H9 (cell line): ENCODE measurements at regions not wholly inside any gene's neighbourhood (a gene's known extent, or its start where the extent isn't known, plus 50 kb on each side); places are given as distances from the start of the nearest gene placed in this dataset.

Experiments
- DNase-seq: peaks from one replicate; pipeline ENCODE4 v3.0.0-alpha.2; 2017
- H2AFZ ChIP-seq: one replicate; pipeline ENCODE4 v1.6.1; 2013; ENCODE audit warnings: mild to moderate bottlenecking, low read length, control low read depth, moderate library complexity
- H2AK5ac ChIP-seq: 2 replicates; pipeline ENCODE4 v1.6.1; 2013; ENCODE audit warnings: low read length, control low read depth, mixed read lengths; ENCODE audit not compliant: insufficient read length
- H2BK120ac ChIP-seq: one replicate; pipeline ENCODE4 v1.6.1; 2013; ENCODE audit warnings: low read depth, mild to moderate bottlenecking, low read length, control low read depth, inconsistent platforms; ENCODE audit not compliant: poor library complexity, severe bottlenecking
- H2BK12ac ChIP-seq: 2 replicates; pipeline ENCODE4 v1.6.1; 2013; ENCODE audit warnings: low read length, control low read depth, mixed read lengths, low read depth; ENCODE audit not compliant: insufficient read length
- H2BK15ac ChIP-seq: 2 replicates; pipeline ENCODE4 v1.6.1; 2013; ENCODE audit warnings: low read depth, low read length, control low read depth
- H2BK20ac ChIP-seq: one replicate; pipeline ENCODE4 v1.6.1; 2013; ENCODE audit warnings: low read depth, mild to moderate bottlenecking, low read length, control low read depth, inconsistent platforms; ENCODE audit not compliant: poor library complexity, severe bottlenecking
- H2BK5ac ChIP-seq: 2 replicates; pipeline ENCODE4 v1.6.1; 2013; ENCODE audit warnings: low read length, control low read depth, mixed read lengths; ENCODE audit not compliant: insufficient read length
- H3K14ac ChIP-seq: 2 replicates; pipeline ENCODE4 v1.6.1; 2013; ENCODE audit warnings: low read length, control low read depth; ENCODE audit not compliant: insufficient read depth
- H3K18ac ChIP-seq: 2 replicates; pipeline ENCODE4 v1.6.1; 2013; ENCODE audit warnings: low read depth, mild to moderate bottlenecking, mixed read lengths, low read length, control low read depth; ENCODE audit not compliant: insufficient read length
- H3K23ac ChIP-seq: 2 replicates; pipeline ENCODE4 v1.6.1; 2013; ENCODE audit warnings: low read length, control low read depth, mixed read lengths, low read depth; ENCODE audit not compliant: insufficient read length
- H3K23me2 ChIP-seq: 2 replicates; pipeline ENCODE4 v1.6.1; 2013; ENCODE audit warnings: low read depth, mild to moderate bottlenecking, mixed read lengths, low read length, control low read depth; ENCODE audit not compliant: insufficient read length, poor library complexity, severe bottlenecking
- H3K27ac ChIP-seq: 2 replicates; pipeline ENCODE4 v1.5.1; 2013; ENCODE audit warnings: low read length, control low read depth, mixed read lengths, low read depth; ENCODE audit not compliant: insufficient read length
- H3K27me3 ChIP-seq: 2 replicates; pipeline ENCODE4 v1.6.1; 2013; ENCODE audit warnings: low read length, control low read depth, inconsistent platforms; ENCODE audit not compliant: insufficient read depth
- H3K4ac ChIP-seq: 2 replicates; pipeline ENCODE4 v1.6.1; 2013; ENCODE audit warnings: low read depth, mild to moderate bottlenecking, control low read depth, inconsistent platforms, low read length, moderate library complexity
- H3K4me1 ChIP-seq: 2 replicates; pipeline ENCODE4 v1.6.1; 2013; ENCODE audit warnings: low read length, control low read depth, inconsistent platforms; ENCODE audit not compliant: insufficient read depth
- H3K4me2 ChIP-seq: 2 replicates; pipeline ENCODE4 v1.6.1; 2013; ENCODE audit warnings: low read length, control low read depth, mixed read lengths; ENCODE audit not compliant: insufficient read length, insufficient read depth
- H3K56ac ChIP-seq: 2 replicates; pipeline ENCODE4 v1.6.1; 2013; ENCODE audit warnings: low read depth, mild to moderate bottlenecking, mixed read lengths, low read length, control low read depth; ENCODE audit not compliant: insufficient read length
- H3K79me1 ChIP-seq: 2 replicates; pipeline ENCODE4 v1.6.1; 2013; ENCODE audit warnings: low read depth, mild to moderate bottlenecking, moderate library complexity, low read length, control low read depth, inconsistent platforms; ENCODE audit not compliant: insufficient read depth, poor library complexity, severe bottlenecking
- H3K79me2 ChIP-seq: 2 replicates; pipeline ENCODE4 v1.6.1; 2013; ENCODE audit warnings: low read length, control low read depth, inconsistent platforms; ENCODE audit not compliant: insufficient read depth
- H3K9ac ChIP-seq: 2 replicates; pipeline ENCODE4 v1.6.1; 2013; ENCODE audit warnings: low read length, control low read depth, mixed read lengths; ENCODE audit not compliant: insufficient read length; ENCODE audit errors: extremely low read depth
- H3K9me3 ChIP-seq: one replicate; pipeline ENCODE4 v1.6.1; 2013; ENCODE audit warnings: low read depth, low read length, inconsistent platforms; ENCODE audit not compliant: control insufficient read depth
- H3T11ph ChIP-seq: one replicate; pipeline ENCODE4 v1.6.1; 2013; ENCODE audit warnings: mild to moderate bottlenecking, low read length, control low read depth, inconsistent platforms
- H4K20me1 ChIP-seq: one replicate; pipeline ENCODE4 v1.6.1; 2013; ENCODE audit not compliant: control insufficient read depth, insufficient read length, insufficient read depth
- H4K5ac ChIP-seq: 2 replicates; pipeline ENCODE4 v1.6.1; 2013; ENCODE audit warnings: low read depth, mild to moderate bottlenecking, mixed read lengths, low read length, control low read depth; ENCODE audit not compliant: insufficient read length
- H4K8ac ChIP-seq: replicated peaks from 2 replicates; pipeline ENCODE4 v1.6.1; 2013; ENCODE audit warnings: low read length, control low read depth, mixed read lengths, low read depth; ENCODE audit not compliant: insufficient read length
- H4K91ac ChIP-seq: 2 replicates; pipeline ENCODE4 v1.6.1; 2013; ENCODE audit warnings: low read depth, mild to moderate bottlenecking, moderate library complexity, mixed read lengths, low read length, control low read depth; ENCODE audit not compliant: insufficient read length
- H3K27ac Mint-ChIP-seq, 3 experiments: 2 replicates in 2 of 3; 3 replicates in 1 of 3; pipeline ENCODE4 v1.8.0; 2020 to 2021; ENCODE audit warnings: mixed read lengths in 3 of 3, mild to moderate bottlenecking in 1 of 3, moderate library complexity in 1 of 3
- H3K27me3 Mint-ChIP-seq: 2 replicates; pipeline ENCODE4 v1.8.0; 2021; ENCODE audit warnings: low read depth, mild to moderate bottlenecking, moderate library complexity, mixed read lengths
- H3K36me3 Mint-ChIP-seq, 3 experiments: 2 replicates in 2 of 3; 3 replicates in 1 of 3; pipeline ENCODE4 v1.8.0; 2020 to 2021; ENCODE audit warnings: low read depth in 3 of 3, mixed read lengths in 3 of 3; ENCODE audit not compliant: insufficient read depth in 1 of 3
- H3K4me1 Mint-ChIP-seq, 2 experiments: 2 replicates each; pipeline ENCODE4 v1.8.0; 2020; ENCODE audit warnings: mixed read lengths in 2 of 2
- H3K4me3 Mint-ChIP-seq, 2 experiments: 2 replicates in 1 of 2; 3 replicates in 1 of 2; pipeline ENCODE4 v1.8.0; 2020 to 2021; ENCODE audit warnings: mild to moderate bottlenecking in 2 of 2, mixed read lengths in 2 of 2, moderate library complexity in 1 of 2
- H3K9me3 Mint-ChIP-seq, 2 experiments: 2 replicates in 1 of 2; 3 replicates in 1 of 2; pipeline ENCODE4 v1.8.0; 2020; ENCODE audit warnings: mild to moderate bottlenecking in 2 of 2, mixed read lengths in 2 of 2, moderate library complexity in 1 of 2
- WGBS: extraction: QIAGEN DNeasy Blood & Tissue Kit; methylation state at CpG from one replicate; pipeline ENCODE4 v1.1.7; 2013; ENCODE audit warnings: missing lambda C conversion rate, low lambda C conversion rate, mixed read lengths; ENCODE audit not compliant: insufficient read length; ENCODE audit errors: extremely low coverage; 5-methylcytosine and 5-hydroxymethylcytosine counted together
- TF ChIP-seq, protein P1 (sequence below): fragments of 200-600 bp; sonication (generic); conservative IDR thresholded peaks from 3 replicates; pipeline ENCODE4 v1.8.0; 2021; ENCODE audit warnings: antibody characterized with exemption, mild to moderate bottlenecking

DNA sequence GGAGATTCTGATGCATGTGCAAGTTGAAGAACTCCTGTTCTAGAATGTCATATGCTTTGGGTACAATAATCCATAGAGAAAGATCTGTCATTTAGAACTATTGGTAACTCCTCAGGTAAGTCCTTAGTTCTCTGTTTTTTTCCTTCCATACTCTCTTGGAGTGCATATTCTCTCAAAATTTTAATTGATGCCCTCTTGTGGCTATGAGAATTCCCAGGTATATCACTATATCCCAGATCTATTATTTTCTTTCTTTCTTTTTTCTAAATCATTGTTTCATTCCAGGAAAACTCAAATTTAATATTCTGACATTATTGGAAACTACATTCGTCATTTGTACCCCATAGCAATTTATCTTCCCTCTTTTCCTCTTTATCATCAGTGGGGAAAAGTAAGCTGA is 485.4 kb downstream of the KLF5 start:
- Mint-ChIP-seq H3K9me3 (no peaks in the 10 kb centered on the region), H3K4me3 (no peak overlapping the region), H3K27ac (no peak overlapping the region), H3K27me3 (no peaks in the 10 kb centered on the region), H3K36me3 (no peaks in the 10 kb centered on the region), H3K4me1 (peaks cover 4 to 7% of the 10 kb centered on the region in 2 experiments)
- Histone ChIP-seq H2BK20ac (no peak overlapping the region), H2AFZ (no peak overlapping the region), H2AK5ac (no peak overlapping the region), H3K4me2 (no peak overlapping the region), H2BK120ac (no peak overlapping the region), H3K4me1 (peaks cover 3% of the 10 kb centered on the region; the same call in 1 of the 2 replicates), H2BK15ac (no peak overlapping the region), H3K14ac (no peak overlapping the region), H3K27me3 (no peaks in the 10 kb centered on the region; the same call in 1 of the 2 replicates), H3K9ac (no peak overlapping the region), H3K27ac (no peak overlapping the region), H3K18ac (no peak overlapping the region), H3K79me1 (no peaks in the 10 kb centered on the region), H2BK5ac (no peak overlapping the region), H4K91ac (no peak overlapping the region), H4K5ac (no peak overlapping the region), H3K4ac (no peak overlapping the region), H3K23me2 (no peaks in the 10 kb centered on the region), H4K20me1 (no peaks in the 10 kb centered on the region), H3K9me3 (no peaks in the 10 kb centered on the region), H3K23ac (no peak overlapping the region), H2BK12ac (no peak overlapping the region), H4K8ac (no peak overlapping the region), H3K79me2 (no peaks in the 10 kb centered on the region), H3T11ph (no peak overlapping the region), H3K56ac (no peak overlapping the region)
- WGBS: no CpG with 5 or more reads among the region's 1 CpG
- TF ChIP-seq, protein P1, sequence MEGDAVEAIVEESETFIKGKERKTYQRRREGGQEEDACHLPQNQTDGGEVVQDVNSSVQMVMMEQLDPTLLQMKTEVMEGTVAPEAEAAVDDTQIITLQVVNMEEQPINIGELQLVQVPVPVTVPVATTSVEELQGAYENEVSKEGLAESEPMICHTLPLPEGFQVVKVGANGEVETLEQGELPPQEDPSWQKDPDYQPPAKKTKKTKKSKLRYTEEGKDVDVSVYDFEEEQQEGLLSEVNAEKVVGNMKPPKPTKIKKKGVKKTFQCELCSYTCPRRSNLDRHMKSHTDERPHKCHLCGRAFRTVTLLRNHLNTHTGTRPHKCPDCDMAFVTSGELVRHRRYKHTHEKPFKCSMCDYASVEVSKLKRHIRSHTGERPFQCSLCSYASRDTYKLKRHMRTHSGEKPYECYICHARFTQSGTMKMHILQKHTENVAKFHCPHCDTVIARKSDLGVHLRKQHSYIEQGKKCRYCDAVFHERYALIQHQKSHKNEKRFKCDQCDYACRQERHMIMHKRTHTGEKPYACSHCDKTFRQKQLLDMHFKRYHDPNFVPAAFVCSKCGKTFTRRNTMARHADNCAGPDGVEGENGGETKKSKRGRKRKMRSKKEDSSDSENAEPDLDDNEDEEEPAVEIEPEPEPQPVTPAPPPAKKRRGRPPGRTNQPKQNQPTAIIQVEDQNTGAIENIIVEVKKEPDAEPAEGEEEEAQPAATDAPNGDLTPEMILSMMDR: peak; percentile 18; the same call in 1 of the 3 replicates
- DNase-seq: no peak
